CD8-positive, alpha-beta memory T cell (primary cell): ENCODE measurements at regions not wholly inside any gene's neighbourhood (a gene's known extent, or its start where the extent isn't known, plus 50 kb on each side); places are given as distances from the start of the nearest gene placed in this dataset.

ENCODE experiments used
- CTCF ChIA-PET: fragments of 350-600 bp; sonication (Branson Sonifier 250); formaldehyde crosslinking; loops from one replicate; lab custom pipeline; 2021; ENCODE audit warnings: antibody characterized with exemption; lab: Charles Lee
- POLR2A ChIA-PET: fragments of 350-600 bp; sonication (Branson Sonifier 250); formaldehyde crosslinking; loops from one replicate; lab custom pipeline; 2021; ENCODE audit warnings: antibody characterized with exemption; lab: Charles Lee
- DNase-seq, 5 donors: peaks; one replicate each; pipeline versions ENCODE4 v3.0.0 to v3.0.0-alpha.2; 2020 to 2022; ENCODE audit warnings: mixed read lengths in 1 of 5
- H3K27ac ChIP-seq: one replicate; pipeline ENCODE4 v1.7.0; 2013; ENCODE audit warnings: low read depth, mild to moderate bottlenecking, low read length, moderate library complexity
- H3K27me3 ChIP-seq: 2 replicates; pipeline ENCODE4 v1.7.0; 2013; ENCODE audit warnings: low read length, mild to moderate bottlenecking; ENCODE audit not compliant: insufficient read depth, poor library complexity, severe bottlenecking
- H3K36me3 ChIP-seq: 2 replicates; pipeline ENCODE4 v1.7.0; 2013; ENCODE audit warnings: mild to moderate bottlenecking, low read length, moderate library complexity; ENCODE audit not compliant: insufficient read depth
- H3K4me1 ChIP-seq: 2 replicates; pipeline ENCODE4 v1.7.0; 2013; ENCODE audit warnings: mild to moderate bottlenecking, low read length, moderate library complexity; ENCODE audit not compliant: insufficient read depth
- H3K4me3 ChIP-seq: 2 replicates; pipeline ENCODE4 v1.7.0; 2013; ENCODE audit warnings: mild to moderate bottlenecking, low read length
- H3K9me3 ChIP-seq: 2 replicates; pipeline ENCODE4 v1.7.0; 2013; ENCODE audit warnings: mild to moderate bottlenecking, low read length
- H3K27ac Mint-ChIP-seq, 8 donors: one replicate each; pipeline ENCODE4 v1.8.0; 2020 to 2021; ENCODE audit warnings: mixed read lengths in 8 of 8, mild to moderate bottlenecking in 6 of 8, inconsistent platforms in 3 of 8, moderate library complexity in 3 of 8
- H3K27me3 Mint-ChIP-seq, 2 donors: one replicate each; pipeline ENCODE4 v1.8.0; 2020 to 2021; ENCODE audit warnings: mixed read lengths in 2 of 2, mild to moderate bottlenecking in 1 of 2, moderate library complexity in 1 of 2
- H3K36me3 Mint-ChIP-seq, 3 donors: one replicate each; pipeline ENCODE4 v1.8.0; 2020 to 2021; ENCODE audit warnings: mixed read lengths in 3 of 3, inconsistent platforms in 1 of 3, mild to moderate bottlenecking in 1 of 3
- H3K4me1 Mint-ChIP-seq, 3 donors: one replicate each; pipeline ENCODE4 v1.8.0; 2020 to 2021; ENCODE audit warnings: mixed read lengths in 3 of 3, inconsistent platforms in 1 of 3, mild to moderate bottlenecking in 1 of 3
- H3K4me3 Mint-ChIP-seq, 7 donors: one replicate each; pipeline ENCODE4 v1.8.0; 2020 to 2021; ENCODE audit warnings: mixed read lengths in 7 of 7, mild to moderate bottlenecking in 6 of 7, moderate library complexity in 4 of 7, inconsistent platforms in 2 of 7
- H3K9me3 Mint-ChIP-seq, 5 donors: one replicate each; pipeline ENCODE4 v1.8.0; 2020 to 2022; ENCODE audit warnings: mixed read lengths in 5 of 5, mild to moderate bottlenecking in 3 of 5, moderate library complexity in 2 of 5, inconsistent platforms in 1 of 5

DNA sequence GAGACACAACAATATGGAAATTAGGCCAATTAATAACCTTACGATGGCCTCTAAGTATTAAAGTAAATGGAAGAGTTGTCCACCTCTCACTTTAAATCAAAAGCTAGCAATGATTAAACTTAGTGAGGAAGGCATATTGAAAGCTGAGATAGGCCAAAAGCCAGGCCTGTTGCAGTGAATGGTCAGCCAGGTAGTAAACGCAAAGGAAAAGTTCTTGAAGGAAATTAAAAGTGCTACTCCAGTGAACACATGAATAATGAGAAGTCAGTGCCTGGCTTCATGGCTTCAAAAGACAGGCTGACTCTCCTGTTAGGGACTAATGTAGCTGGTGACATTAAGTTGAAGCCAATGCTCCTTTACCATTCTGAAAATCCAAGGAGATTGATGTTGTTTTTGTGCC lies 135.3 kb downstream of the NDUFA12 start:
- no peak overlapping the region for H3K27ac Mint-ChIP-seq
- no peak overlapping the region for H3K4me3 ChIP-seq

GRCh38 chr12:94867066-94867855 lies 136.2 kb downstream of the NDUFA12 start:
- no peaks in the 10 kb centered on the region for H3K36me3 Mint-ChIP-seq
- H3K9me3 Mint-ChIP-seq, result peaks cover 0 to 4% (median 0%) of the 10 kb centered on the region in 5 donors
- ChIA-PET POLR2A (no interaction called here), CTCF (no interaction called here)
- H3K36me3 ChIP-seq, result no peaks in the 10 kb centered on the region
- no peak overlapping the region for H3K4me3 ChIP-seq
- H3K4me3 Mint-ChIP-seq, result no peak overlapping the region
- no peak overlapping the region for H3K27ac ChIP-seq
- no peak for DNase-seq
- no peaks in the 10 kb centered on the region for H3K4me1 Mint-ChIP-seq
- peaks cover 4% of the 10 kb centered on the region for H3K27me3 ChIP-seq
- H3K4me1 ChIP-seq, result no peaks in the 10 kb centered on the region
- no peak overlapping the region for H3K27ac Mint-ChIP-seq
- H3K9me3 ChIP-seq, result no peaks in the 10 kb centered on the region
- H3K27me3 Mint-ChIP-seq, result peaks cover 13 to 48% of the 10 kb centered on the region in 2 donors

More for the DNA sequence above, 135.3 kb downstream of the NDUFA12 start:
- CTCF ChIA-PET, result no interaction called here
- no peak overlapping the region for H3K27ac ChIP-seq
- no peaks in the 10 kb centered on the region for H3K4me1 ChIP-seq
- Mint-ChIP-seq H3K27me3 (peaks cover 18 to 52% of the 10 kb centered on the region in 2 donors), H3K9me3 (peaks cover 0 to 4% (median 0%) of the 10 kb centered on the region in 5 donors), H3K4me1 (peaks cover 4 to 5% (median 4%) of the 10 kb centered on the region in 3 donors), H3K4me3 (no peak overlapping the region), H3K36me3 (no peaks in the 10 kb centered on the region)
- no peak for DNase-seq
- POLR2A ChIA-PET, result no interaction called here
- H3K36me3 ChIP-seq, result no peaks in the 10 kb centered on the region
- H3K9me3 ChIP-seq, result no peaks in the 10 kb centered on the region
- peaks cover 12% of the 10 kb centered on the region for H3K27me3 ChIP-seq

DNA sequence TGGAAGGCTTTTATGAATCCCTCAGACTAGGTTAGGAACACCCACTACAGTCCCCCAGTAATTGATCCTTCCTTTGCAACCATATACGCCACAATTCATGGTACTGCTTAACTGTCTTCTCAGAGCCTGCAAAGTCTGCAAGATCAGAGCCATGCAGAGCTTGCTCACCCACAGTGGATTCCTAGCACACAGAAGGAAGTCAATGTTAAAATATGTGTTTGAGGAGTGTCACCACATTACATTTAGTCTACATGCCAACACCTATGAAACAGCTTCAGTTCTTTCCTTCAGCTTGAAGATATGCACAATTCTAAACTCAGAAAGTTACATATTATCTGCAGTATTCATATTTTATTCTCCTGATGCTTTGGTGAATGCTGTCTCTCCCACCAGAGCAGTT lies 138.5 kb downstream of the NDUFA12 start:
- no peak overlapping the region for H3K4me3 Mint-ChIP-seq
- H3K27me3 Mint-ChIP-seq, result peaks cover 7 to 32% of the 10 kb centered on the region in 2 donors
- no peaks in the 10 kb centered on the region for H3K36me3 Mint-ChIP-seq
- H3K9me3 Mint-ChIP-seq, result peaks cover 0 to 4% (median 0%) of the 10 kb centered on the region in 5 donors
- H3K4me3 ChIP-seq, result no peak overlapping the region
- no peak for DNase-seq
- H3K4me1 Mint-ChIP-seq, result no peaks in the 10 kb centered on the region
- no peak overlapping the region for H3K27ac ChIP-seq
- H3K27ac Mint-ChIP-seq, result no peak overlapping the region
- no peaks in the 10 kb centered on the region for H3K4me1 ChIP-seq
- no peaks in the 10 kb centered on the region for H3K9me3 ChIP-seq
- H3K27me3 ChIP-seq, result no peaks in the 10 kb centered on the region
- POLR2A ChIA-PET, result no interaction called here
- H3K36me3 ChIP-seq, result no peaks in the 10 kb centered on the region
- CTCF ChIA-PET, result no interaction called here

DNA sequence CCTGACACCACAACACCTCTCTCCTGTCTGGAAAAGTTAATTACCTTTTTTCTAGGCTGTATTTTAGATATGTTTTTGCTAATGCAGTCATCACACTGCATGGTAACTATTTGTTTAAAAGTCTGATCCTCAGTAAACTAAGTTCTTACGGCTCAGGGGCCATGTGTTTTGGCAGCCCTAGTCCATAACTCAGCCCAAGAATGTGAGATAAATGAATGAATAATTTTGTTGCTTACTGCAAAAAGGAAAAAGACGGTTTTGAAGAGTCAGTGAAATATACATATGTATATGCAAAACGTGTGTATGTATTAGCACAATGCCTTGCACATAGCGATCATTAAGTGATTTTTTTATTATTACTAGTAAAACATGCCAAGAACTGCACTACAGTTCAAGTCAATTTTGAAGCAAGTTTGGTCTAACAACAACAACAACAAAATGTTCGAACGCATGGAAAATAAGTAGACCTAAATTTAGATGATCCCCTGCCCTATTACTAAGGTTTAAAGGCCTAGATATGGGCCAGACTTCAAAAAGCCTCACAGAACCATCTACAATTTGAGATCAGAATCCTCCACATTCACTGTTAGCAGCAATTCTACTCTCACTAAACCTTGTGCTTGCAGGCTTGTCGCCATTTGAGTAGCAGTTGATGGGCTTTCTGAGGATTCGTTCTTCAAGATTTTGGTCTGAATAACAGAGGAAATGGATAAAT lies 140.0 kb downstream of the NDUFA12 start:
- H3K4me3 Mint-ChIP-seq, result no peak overlapping the region
- Histone ChIP-seq H3K4me1 (no peaks in the 10 kb centered on the region), H3K27ac (no peak overlapping the region), H3K27me3 (no peaks in the 10 kb centered on the region), H3K9me3 (no peaks in the 10 kb centered on the region), H3K4me3 (no peak overlapping the region), H3K36me3 (no peaks in the 10 kb centered on the region)
- H3K4me1 Mint-ChIP-seq, result no peaks in the 10 kb centered on the region
- H3K27ac Mint-ChIP-seq, result no peak overlapping the region
- ChIA-PET POLR2A (no interaction called here), CTCF (no interaction called here)
- H3K9me3 Mint-ChIP-seq, result peaks cover 0 to 4% (median 0%) of the 10 kb centered on the region in 5 donors
- DNase-seq, result no peak
- H3K36me3 Mint-ChIP-seq, result no peaks in the 10 kb centered on the region
- H3K27me3 Mint-ChIP-seq, result peaks cover 7 to 32% of the 10 kb centered on the region in 2 donors

DNA sequence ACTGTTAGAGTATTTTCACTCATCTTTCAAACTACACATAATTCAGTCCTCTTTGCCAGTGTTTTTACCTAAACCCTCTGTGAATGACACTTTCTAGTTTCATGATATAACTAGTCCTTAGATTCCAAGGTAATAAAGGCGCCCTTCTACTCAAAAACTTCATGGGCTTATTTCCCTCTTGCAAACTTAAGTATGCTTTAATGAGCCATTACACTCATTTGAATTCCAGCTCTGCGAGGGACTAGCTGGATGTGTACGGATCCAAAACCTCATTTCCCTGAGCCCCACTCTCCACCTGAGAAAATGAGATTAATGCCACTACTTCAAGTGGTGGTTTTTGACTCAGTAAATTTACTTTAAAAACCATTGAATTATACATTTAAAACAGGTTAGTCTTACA lies 141.1 kb downstream of the NDUFA12 start:
- no peak for DNase-seq
- Mint-ChIP-seq H3K4me1 (no peaks in the 10 kb centered on the region), H3K27ac (no peak overlapping the region), H3K36me3 (no peaks in the 10 kb centered on the region), H3K9me3 (peaks cover 0 to 4% (median 0%) of the 10 kb centered on the region in 5 donors), H3K4me3 (no peak overlapping the region), H3K27me3 (peaks cover 13 to 35% of the 10 kb centered on the region in 2 donors)
- no peak overlapping the region for H3K27ac ChIP-seq
- ChIA-PET CTCF (no interaction called here), POLR2A (no interaction called here)
- no peaks in the 10 kb centered on the region for H3K4me1 ChIP-seq
- H3K36me3 ChIP-seq, result no peaks in the 10 kb centered on the region
- no peaks in the 10 kb centered on the region for H3K9me3 ChIP-seq
- no peaks in the 10 kb centered on the region for H3K27me3 ChIP-seq
- H3K4me3 ChIP-seq, result no peak overlapping the region

- Mint-ChIP-seq H3K36me3 (peaks cover 0 to 2% (median 0%) of the 10 kb centered on the region in 3 donors), H3K9me3 (no peaks in the 10 kb centered on the region), H3K4me1 (no peaks in the 10 kb centered on the region), H3K4me3 (no peak overlapping the region), H3K27ac (no peak overlapping the region), H3K27me3 (peaks cover 22 to 40% of the 10 kb centered on the region in 2 donors)
- Histone ChIP-seq H3K36me3 (no peaks in the 10 kb centered on the region), H3K27me3 (no peaks in the 10 kb centered on the region), H3K27ac (no peak overlapping the region), H3K4me1 (no peaks in the 10 kb centered on the region), H3K4me3 (no peak overlapping the region), H3K9me3 (no peaks in the 10 kb centered on the region)
- ChIA-PET POLR2A (no interaction called here), CTCF (no interaction called here)
- DNase-seq, result no peak
Observed at GRCh38 chr12:94856324-94856723, 147.2 kb downstream of the NDUFA12 start.

GRCh38 chr12:94855853-94856252 lies 147.6 kb downstream of the NDUFA12 start:
- no peaks in the 10 kb centered on the region for H3K9me3 ChIP-seq
- H3K4me3 ChIP-seq, result no peak overlapping the region
- peaks cover 0 to 2% (median 0%) of the 10 kb centered on the region in 3 donors for H3K36me3 Mint-ChIP-seq
- H3K27ac ChIP-seq, result no peak overlapping the region
- ChIA-PET CTCF (no interaction called here), POLR2A (no interaction called here)
- H3K4me1 Mint-ChIP-seq, result no peaks in the 10 kb centered on the region
- no peaks in the 10 kb centered on the region for H3K36me3 ChIP-seq
- H3K4me1 ChIP-seq, result no peaks in the 10 kb centered on the region
- H3K9me3 Mint-ChIP-seq, result no peaks in the 10 kb centered on the region
- DNase-seq, result no peak
- H3K4me3 Mint-ChIP-seq, result peak overlapping the region in 1 of 7 donors; percentile 16
- no peak overlapping the region for H3K27ac Mint-ChIP-seq
- peaks cover 24 to 40% of the 10 kb centered on the region in 2 donors for H3K27me3 Mint-ChIP-seq
- no peaks in the 10 kb centered on the region for H3K27me3 ChIP-seq

GRCh38 chr12:94851396-94852028 lies 152.0 kb downstream of the NDUFA12 start:
- CTCF ChIA-PET, result no interaction called here
- H3K36me3 Mint-ChIP-seq, result peaks cover 0 to 2% (median 0%) of the 10 kb centered on the region in 3 donors
- H3K4me3 ChIP-seq, result no peak overlapping the region
- H3K27me3 Mint-ChIP-seq, result peaks cover 25 to 46% of the 10 kb centered on the region in 2 donors
- no peaks in the 10 kb centered on the region for H3K9me3 ChIP-seq
- no peaks in the 10 kb centered on the region for H3K4me1 Mint-ChIP-seq
- H3K36me3 ChIP-seq, result no peaks in the 10 kb centered on the region
- peaks cover 0 to 4% (median 0%) of the 10 kb centered on the region in 5 donors for H3K9me3 Mint-ChIP-seq
- POLR2A ChIA-PET, result no interaction called here
- H3K27me3 ChIP-seq, result no peaks in the 10 kb centered on the region
- H3K27ac ChIP-seq, result no peak overlapping the region
- no peak for DNase-seq
- H3K27ac Mint-ChIP-seq, result no peak overlapping the region
- H3K4me3 Mint-ChIP-seq, result no peak overlapping the region
- H3K4me1 ChIP-seq, result no peaks in the 10 kb centered on the region
